Pancreas (tissue), 10 donors: ENCODE measurements at regions not wholly inside any gene's neighbourhood (a gene's known extent, or its start where the extent isn't known, plus 50 kb on each side); places are given as distances from the start of the nearest gene placed in this dataset.

Experiments used
- ATAC-seq, 4 donors: fragments of 200-7000 bp; cut with Tn5 transposase; one replicate each; pipeline versions ENCODE4 v1.8.0 to v1.9.1; 2020; ENCODE audit warnings: mild to moderate bottlenecking in 4 of 4, moderate library complexity in 4 of 4
- DNase-seq, 6 donors: peaks; one replicate each; pipeline ENCODE4 v3.0.0-alpha.2; 2020
- FAIRE-seq: peaks from 2 replicates; lab custom pipeline; 2012; peaks lifted over from hg19 to GRCh38; lab: Jason Lieb, UNC
- H3K27ac ChIP-seq, 4 donors: fragments of 200-600 bp; sonication (generic); 1 replicate in 3 of 4; 2 replicates in 1 of 4; pipeline versions ENCODE4 v1.5.0 to v1.8.0; 2020
- H3K27me3 ChIP-seq, 4 donors: fragments of 200-600 bp; one replicate each; pipeline ENCODE4 v1.8.0; 2021
- H3K36me3 ChIP-seq, 3 donors: fragments of 200-600 bp; sonication (generic) in 1 of 3; one replicate each; pipeline versions ENCODE4 v1.5.0 to v1.8.0; 2020 to 2021
- H3K4me1 ChIP-seq, 3 donors: fragments of 200-600 bp; one replicate each; pipeline ENCODE4 v1.8.0; 2021
- H3K4me3 ChIP-seq, 4 donors: fragments of 200-600 bp; sonication (generic) in 2 of 4; one replicate each; pipeline versions ENCODE4 v1.5.0 to v1.8.0; 2020 to 2021
- H3K9me3 ChIP-seq, 4 donors: fragments of 200-600 bp; one replicate each; pipeline ENCODE4 v1.8.0; 2021
- whole genome bisulfite sequencing, 2 donors: extraction: QIAGEN DNeasy Blood & Tissue Kit; methylation state at CpG; one replicate each; pipeline ENCODE4 v1.1.7; 2013; 5-methylcytosine and 5-hydroxymethylcytosine counted together
- intact Hi-C, 3 donors: fragments of 100-400 bp; cut with DNase I; formaldehyde crosslinking; loops; one replicate each; pipeline versions ENCODE4 v1.11.1 to v1.14.2; 2022
- TF ChIP-seq, protein P1 (sequence below), 4 donors: fragments of 200-600 bp; sonication (generic) in 3 of 4; IDR thresholded peaks; one replicate each; pipeline versions ENCODE4 v1.5.0 to v1.8.0; 2021; ENCODE audit warnings: antibody characterized with exemption in 4 of 4
- donor health status: healthy with polysubstance abuse.
- donor health status: DM: no; HTN: no; CAD: no; lungs with moderate emphysema.
- donor health status: DM: no; HTN: no; CAD: no.
- donor health status: control.
- donor health status: control.
- donor health status: Bipolar disorder and iron deficiency.
- donor health status: DM: yes; HTN: yes; CAD: no.
- donor health status: DM: no; HTN: no; CAD: no.
- donor health status: DM: no; HTN: no; CAD: no.
- donor health status: DM: yes; HTN: yes; CAD: no.

DNA sequence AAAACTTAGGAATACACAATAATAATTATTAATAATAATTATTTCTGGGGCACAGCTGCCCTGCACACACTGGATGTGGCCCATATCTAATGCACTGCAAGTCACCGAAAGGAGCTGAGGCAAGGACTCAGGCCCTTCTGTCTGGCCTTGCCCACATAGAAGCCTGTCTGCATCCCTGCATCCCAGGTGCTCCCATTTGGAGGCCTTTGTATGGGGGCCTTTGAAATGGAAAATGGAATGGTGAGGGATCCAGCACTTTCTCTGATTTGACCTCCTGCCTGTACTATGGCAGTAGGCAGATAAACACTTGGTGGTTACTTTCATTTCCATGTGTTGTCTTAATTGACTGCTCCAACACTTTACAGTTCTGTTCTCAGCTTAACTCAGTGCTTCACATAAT is 75.7 kb upstream of the PTCHD4 start:
- ATAC-seq (no peak), FAIRE-seq (no peak)
- intact Hi-C loops, result no loop called here

DNA sequence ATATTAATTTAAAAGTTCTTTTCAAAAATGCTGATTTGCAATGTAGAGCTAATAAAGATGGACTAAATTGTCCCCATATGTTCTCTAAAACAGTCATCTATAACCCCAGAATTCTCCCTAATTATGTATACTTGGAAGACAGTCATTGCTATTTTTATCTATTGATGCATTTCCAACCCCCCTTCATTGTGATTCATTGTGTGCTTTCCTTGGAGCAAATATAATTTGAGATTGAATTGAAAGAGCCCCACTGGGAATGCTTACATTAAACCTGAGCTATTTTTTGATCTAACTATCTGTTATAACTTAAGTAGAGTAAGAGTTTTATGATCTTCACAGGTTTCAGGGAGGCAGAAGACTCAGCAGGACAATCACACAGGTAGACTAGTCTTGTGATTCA is 73.7 kb upstream of the PTCHD4 start:
- Histone ChIP-seq H3K9me3 (no peaks in the 10 kb centered on the region), H3K4me1 (no peaks in the 10 kb centered on the region), H3K27me3 (no peaks in the 10 kb centered on the region), H3K4me3 (no peak overlapping the region), H3K36me3 (no peaks in the 10 kb centered on the region), H3K27ac (no peak overlapping the region)
- intact Hi-C loops, result no loop called here
- no peak for FAIRE-seq
- ATAC-seq, result no peak
- TF ChIP-seq, protein P1, sequence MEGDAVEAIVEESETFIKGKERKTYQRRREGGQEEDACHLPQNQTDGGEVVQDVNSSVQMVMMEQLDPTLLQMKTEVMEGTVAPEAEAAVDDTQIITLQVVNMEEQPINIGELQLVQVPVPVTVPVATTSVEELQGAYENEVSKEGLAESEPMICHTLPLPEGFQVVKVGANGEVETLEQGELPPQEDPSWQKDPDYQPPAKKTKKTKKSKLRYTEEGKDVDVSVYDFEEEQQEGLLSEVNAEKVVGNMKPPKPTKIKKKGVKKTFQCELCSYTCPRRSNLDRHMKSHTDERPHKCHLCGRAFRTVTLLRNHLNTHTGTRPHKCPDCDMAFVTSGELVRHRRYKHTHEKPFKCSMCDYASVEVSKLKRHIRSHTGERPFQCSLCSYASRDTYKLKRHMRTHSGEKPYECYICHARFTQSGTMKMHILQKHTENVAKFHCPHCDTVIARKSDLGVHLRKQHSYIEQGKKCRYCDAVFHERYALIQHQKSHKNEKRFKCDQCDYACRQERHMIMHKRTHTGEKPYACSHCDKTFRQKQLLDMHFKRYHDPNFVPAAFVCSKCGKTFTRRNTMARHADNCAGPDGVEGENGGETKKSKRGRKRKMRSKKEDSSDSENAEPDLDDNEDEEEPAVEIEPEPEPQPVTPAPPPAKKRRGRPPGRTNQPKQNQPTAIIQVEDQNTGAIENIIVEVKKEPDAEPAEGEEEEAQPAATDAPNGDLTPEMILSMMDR (IDR thresholded peaks at IDR 0.05), result no peak
- no peak for DNase-seq

More for the DNA sequence above, 75.7 kb upstream of the PTCHD4 start:
- no peaks in the 10 kb centered on the region for H3K9me3 ChIP-seq
- no peak overlapping the region for H3K27ac ChIP-seq
- H3K36me3 ChIP-seq, result no peaks in the 10 kb centered on the region
- no peaks in the 10 kb centered on the region for H3K27me3 ChIP-seq
- TF ChIP-seq, protein P1 (IDR thresholded peaks at IDR 0.05), result no peak
- H3K4me1 ChIP-seq, result no peaks in the 10 kb centered on the region
- no peak overlapping the region for H3K4me3 ChIP-seq
- DNase-seq, result no peak
- 72 to 90% methylated on average over 1 of the region's 1 CpG for whole genome bisulfite sequencing, 2 donors

DNA sequence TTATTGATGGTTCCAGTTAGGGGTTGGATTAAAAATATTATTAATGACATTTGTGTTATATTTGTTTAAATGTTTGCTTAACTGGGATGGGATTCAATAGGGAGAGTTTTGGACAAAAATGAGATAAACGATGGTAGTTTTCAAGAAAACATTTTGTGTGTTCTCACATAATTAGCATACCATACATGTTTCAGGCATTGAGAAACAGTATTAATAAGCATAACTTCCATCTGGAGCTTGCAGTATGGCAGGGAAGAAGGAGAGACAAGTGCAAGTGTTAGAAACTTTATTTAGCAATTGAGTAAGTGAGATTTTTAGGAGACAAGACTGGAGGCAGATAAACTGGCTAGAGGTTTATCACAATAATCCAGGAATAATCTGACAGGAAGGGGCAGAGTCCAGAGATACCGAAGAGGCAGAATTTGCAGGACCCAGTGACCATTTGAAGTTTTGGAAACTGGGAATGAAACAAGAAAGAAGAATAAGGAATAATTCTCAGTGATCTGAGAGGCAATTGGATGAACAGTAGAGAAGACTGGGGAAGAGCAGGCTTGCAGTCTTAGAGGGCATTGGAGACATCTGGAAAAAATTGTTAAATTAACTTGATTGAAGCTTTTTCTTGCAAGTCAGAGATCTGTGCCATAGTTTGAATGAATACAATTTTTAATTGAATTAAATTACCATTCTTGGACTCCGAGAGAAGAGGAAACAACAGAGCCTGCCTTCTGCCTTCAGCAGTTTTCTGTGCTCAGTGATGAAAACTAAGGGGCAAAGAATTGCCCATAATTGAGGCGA is 73.0 kb upstream of the PTCHD4 start:
- FAIRE-seq, result no peak
- no peaks in the 10 kb centered on the region for H3K4me1 ChIP-seq
- 36 to 52% methylated on average over 4 of the region's 4 CpGs for WGBS, 2 donors
- no peak overlapping the region for H3K27ac ChIP-seq
- no peak for ATAC-seq
- TF ChIP-seq, protein P1 (IDR thresholded peaks at IDR 0.05), result no peak
- H3K27me3 ChIP-seq, result no peaks in the 10 kb centered on the region
- intact Hi-C loops, result no loop called here
- no peaks in the 10 kb centered on the region for H3K9me3 ChIP-seq
- H3K4me3 ChIP-seq, result no peak overlapping the region
- no peaks in the 10 kb centered on the region for H3K36me3 ChIP-seq
- no peak for DNase-seq

GRCh38 chr6:48183178-48183577 is 72.2 kb upstream of the PTCHD4 start:
- DNase-seq (no peak), FAIRE-seq (no peak), ATAC-seq (no peak)
- Histone ChIP-seq H3K9me3 (no peaks in the 10 kb centered on the region), H3K36me3 (no peaks in the 10 kb centered on the region), H3K4me3 (no peak overlapping the region), H3K27ac (no peak overlapping the region), H3K4me1 (no peaks in the 10 kb centered on the region), H3K27me3 (no peaks in the 10 kb centered on the region)
- intact Hi-C loops, result no loop called here
- 36 to 67% methylated on average over 1 of the region's 1 CpG for WGBS, 2 donors
- TF ChIP-seq, protein P1 (IDR thresholded peaks at IDR 0.05), result no peak

GRCh38 chr6:48178700-48179099 is 67.7 kb upstream of the PTCHD4 start:
- FAIRE-seq, result no peak
- H3K4me1 ChIP-seq, result no peaks in the 10 kb centered on the region
- intact Hi-C loops, result no loop called here
- H3K9me3 ChIP-seq, result no peaks in the 10 kb centered on the region
- 41 to 58% methylated on average over 2 of the region's 2 CpGs for WGBS, 2 donors
- H3K27ac ChIP-seq, result no peak overlapping the region
- DNase-seq, result no peak
- H3K4me3 ChIP-seq, result no peak overlapping the region
- H3K36me3 ChIP-seq, result no peaks in the 10 kb centered on the region
- TF ChIP-seq, protein P1 (IDR thresholded peaks at IDR 0.05), result no peak
- no peak for ATAC-seq
- no peaks in the 10 kb centered on the region for H3K27me3 ChIP-seq
